NB4 (cell line): ENCODE measurements at regions not wholly inside any gene's neighbourhood (a gene's known extent, or its start where the extent isn't known, plus 50 kb on each side); places are given as distances from the start of the nearest gene placed in this dataset.

ENCODE experiments used
- CTCF ChIP-seq: IDR thresholded peaks from one replicate; pipeline ENCODE4 v1.5.1; 2012; ENCODE audit warnings: low read depth, low read length
- MAX ChIP-seq: IDR thresholded peaks from 2 replicates; pipeline ENCODE4 v1.6.1; 2011; ENCODE audit warnings: low read depth, low read length
- MYC ChIP-seq: IDR thresholded peaks from 2 replicates; pipeline ENCODE4 v1.6.1; 2011; ENCODE audit warnings: low read depth, low read length
- POLR2A ChIP-seq: IDR thresholded peaks from 2 replicates; pipeline ENCODE4 v1.6.1; 2011; ENCODE audit warnings: mild to moderate bottlenecking; ENCODE audit not compliant: insufficient read length; ENCODE audit errors: extremely low read depth

- no peak for TF ChIP-seq CTCF
- no peak for TF ChIP-seq POLR2A
- TF ChIP-seq MYC, result no peak
- no peak for TF ChIP-seq MAX
These were observed 1206.7 kb upstream of the ADGRL2 start for GRCh38 chr1:80594013-80594412.
